GM20000 (cell line): ENCODE measurements at regions not wholly inside any gene's neighbourhood (a gene's known extent, or its start where the extent isn't known, plus 50 kb on each side); places are given as distances from the start of the nearest gene placed in this dataset.

Experiments used
- DNase-seq: peaks from one replicate; pipeline ENCODE4 v3.0.0; 2012; ENCODE audit warnings: low spot score
- TF ChIP-seq, protein P1 (sequence below): IDR thresholded peaks from 2 replicates; pipeline ENCODE4 v1.5.1; 2012; ENCODE audit warnings: mild to moderate bottlenecking, control low read depth; ENCODE audit errors: extremely low read depth, missing control alignments

DNA sequence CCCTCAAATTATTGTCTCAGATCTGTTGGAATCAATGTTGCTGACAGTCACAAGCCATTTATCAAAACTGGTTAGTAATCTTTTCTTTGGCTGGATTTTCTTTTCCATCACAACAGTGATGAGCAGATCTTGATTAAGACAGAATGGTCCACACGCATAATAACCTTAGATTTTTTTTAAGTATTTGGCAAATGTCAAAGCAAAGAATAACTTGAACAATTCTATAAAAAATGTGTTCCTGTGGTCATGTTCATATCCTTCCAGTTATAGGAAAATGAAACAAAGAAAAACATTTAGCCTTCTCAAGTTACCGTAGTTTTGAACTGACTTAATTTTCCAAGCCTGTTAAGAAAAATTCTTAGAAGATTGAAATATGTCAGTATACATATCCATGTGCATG lies 659.9 kb upstream of the ID2 start:
- no peak for DNase-seq
- TF ChIP-seq, protein P1, sequence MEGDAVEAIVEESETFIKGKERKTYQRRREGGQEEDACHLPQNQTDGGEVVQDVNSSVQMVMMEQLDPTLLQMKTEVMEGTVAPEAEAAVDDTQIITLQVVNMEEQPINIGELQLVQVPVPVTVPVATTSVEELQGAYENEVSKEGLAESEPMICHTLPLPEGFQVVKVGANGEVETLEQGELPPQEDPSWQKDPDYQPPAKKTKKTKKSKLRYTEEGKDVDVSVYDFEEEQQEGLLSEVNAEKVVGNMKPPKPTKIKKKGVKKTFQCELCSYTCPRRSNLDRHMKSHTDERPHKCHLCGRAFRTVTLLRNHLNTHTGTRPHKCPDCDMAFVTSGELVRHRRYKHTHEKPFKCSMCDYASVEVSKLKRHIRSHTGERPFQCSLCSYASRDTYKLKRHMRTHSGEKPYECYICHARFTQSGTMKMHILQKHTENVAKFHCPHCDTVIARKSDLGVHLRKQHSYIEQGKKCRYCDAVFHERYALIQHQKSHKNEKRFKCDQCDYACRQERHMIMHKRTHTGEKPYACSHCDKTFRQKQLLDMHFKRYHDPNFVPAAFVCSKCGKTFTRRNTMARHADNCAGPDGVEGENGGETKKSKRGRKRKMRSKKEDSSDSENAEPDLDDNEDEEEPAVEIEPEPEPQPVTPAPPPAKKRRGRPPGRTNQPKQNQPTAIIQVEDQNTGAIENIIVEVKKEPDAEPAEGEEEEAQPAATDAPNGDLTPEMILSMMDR = no peak

DNA sequence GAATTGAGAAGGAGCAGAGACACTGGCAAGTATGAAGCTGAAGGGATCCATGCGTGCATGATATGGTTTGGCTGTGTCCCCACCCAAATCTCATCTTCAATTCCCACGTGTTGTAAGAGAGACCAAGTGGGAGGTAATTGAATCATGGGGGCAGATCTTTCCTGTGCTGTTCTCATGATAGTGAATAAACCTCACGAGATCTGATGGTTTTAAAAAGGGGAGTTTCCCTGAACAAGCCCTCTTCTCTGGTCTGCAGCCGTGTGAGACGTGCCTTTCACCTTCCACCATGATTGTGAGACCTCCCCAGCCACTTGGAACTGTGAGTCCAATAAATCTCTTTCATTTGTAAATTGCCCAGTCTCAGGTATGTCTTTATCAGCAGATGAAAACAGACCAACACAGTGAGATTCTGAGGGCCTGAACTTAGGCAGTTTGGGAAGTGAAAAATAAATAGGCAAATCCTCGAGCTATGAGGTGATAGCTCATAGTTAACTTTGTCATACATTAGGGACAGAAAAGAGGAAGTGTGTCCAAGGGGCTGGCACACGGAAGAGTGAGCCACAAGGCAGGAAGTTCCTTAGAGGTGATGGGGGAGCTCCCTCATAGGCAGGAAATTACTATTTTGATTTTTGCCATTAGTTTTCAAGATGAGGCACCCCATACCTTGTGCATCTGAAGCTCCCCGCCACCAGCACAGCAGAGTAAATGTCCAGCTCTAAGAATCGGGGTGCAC lies 658.8 kb upstream of the ID2 start:
- DNase-seq = peak; percentile 59
- TF ChIP-seq, protein P1 = no peak

DNA sequence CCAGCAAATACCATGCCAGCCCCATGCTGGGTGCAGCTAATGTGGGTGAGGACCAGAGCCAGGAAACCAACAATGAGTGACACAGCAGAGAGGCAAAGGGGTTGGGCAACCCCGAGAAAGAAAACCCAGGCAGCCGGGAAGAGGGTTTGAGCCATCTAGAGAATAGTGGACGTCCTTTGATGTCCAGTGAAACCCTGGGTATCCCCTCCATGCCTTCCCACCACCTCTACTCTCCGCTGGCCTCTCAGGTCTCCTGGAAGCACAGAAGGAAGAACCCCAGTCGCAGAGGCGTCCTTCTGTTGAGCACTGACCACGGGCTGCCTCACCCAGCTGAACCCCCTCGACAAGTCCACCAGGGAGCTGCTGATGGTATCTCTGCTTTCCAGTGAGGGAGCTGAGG lies 657.4 kb upstream of the ID2 start:
- TF ChIP-seq, protein P1 = no peak
- DNase-seq = no peak

DNA sequence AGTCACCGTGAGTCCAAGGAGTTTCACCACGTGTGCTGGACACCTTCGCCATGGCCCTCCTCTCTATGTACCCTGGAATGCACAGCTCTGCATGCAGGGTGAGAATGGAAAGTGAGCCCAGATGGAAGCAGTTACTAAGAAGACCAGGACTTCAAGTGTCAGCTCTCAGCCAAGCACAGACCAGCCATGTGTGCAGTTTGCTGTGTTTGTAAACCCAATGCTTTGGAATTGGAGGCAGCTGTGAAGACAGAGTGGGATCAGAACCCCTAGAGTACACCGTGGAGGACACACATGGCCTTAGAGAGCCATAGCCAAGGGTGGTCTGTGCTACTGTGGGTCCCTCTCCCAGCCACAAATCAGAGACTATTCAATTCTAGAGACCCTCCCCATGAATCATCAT lies 655.5 kb upstream of the ID2 start:
- DNase-seq = no peak
- TF ChIP-seq, protein P1 = no peak

DNA sequence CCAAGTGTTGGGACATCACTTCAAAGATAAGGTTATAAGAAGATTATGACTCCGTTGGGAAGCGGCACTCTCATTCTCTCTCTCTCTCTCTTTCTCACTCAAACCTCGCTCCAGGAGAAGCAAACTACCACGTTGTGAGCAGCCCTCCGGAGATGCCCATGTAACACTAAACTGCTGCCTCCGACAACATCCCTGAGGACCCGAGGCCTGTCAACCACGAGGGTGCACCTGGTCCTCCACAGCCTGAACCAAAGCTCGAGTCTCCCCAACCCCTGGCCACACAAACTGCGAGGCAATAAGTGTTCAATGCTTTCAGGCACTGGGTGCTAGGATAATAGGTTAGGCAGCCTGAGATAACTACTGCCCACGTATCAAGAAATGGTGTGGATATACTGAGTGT lies 654.5 kb upstream of the ID2 start:
- TF ChIP-seq, protein P1 = no peak
- no peak for DNase-seq

DNA sequence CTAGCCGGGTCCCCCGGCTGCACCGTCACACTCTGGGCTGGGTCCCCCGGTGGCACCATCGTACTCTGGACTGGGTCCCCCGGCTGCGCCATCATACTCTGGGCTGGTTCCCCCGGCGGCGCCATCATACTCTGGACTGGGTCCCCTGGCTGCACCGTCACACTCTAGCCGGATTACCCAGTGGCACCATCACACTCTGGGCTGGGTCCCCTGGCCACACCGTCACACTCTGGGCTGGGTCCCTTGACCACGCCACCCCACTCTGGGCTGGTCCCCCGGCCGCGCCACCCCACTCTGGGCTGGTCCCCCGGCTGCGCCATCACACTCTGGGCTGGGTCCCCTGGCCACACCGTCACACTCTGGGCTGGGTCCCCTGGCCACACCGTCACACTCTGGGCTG lies 653.8 kb upstream of the ID2 start:
- DNase-seq = no peak
- TF ChIP-seq, protein P1 = no peak

DNA sequence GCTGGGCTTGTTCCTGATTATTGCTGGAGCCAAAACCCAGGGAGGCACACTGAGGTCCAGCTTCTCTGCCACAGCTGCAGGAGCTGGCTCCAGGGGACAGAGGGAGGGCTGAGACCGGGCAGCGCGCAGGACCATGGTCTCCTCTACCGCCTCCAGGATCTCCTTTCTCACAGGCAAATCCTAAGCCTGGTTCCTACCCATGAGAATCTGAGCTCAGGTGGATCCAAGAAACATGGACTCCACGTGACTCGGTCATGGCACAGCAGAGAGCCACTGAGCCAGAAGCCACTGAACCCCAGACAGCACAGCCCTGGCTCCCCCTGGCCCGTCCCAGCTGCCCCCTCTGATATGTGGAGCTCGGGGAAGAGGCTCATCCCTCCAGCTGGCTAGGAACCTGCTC lies 653.4 kb upstream of the ID2 start:
- TF ChIP-seq, protein P1 = no peak
- DNase-seq = no peak
